Neural cell (in vitro differentiated cells): ENCODE measurements at regions not wholly inside any gene's neighbourhood (a gene's known extent, or its start where the extent isn't known, plus 50 kb on each side); places are given as distances from the start of the nearest gene placed in this dataset.
A peak's percentile ranks its signal among the peaks of the same experiment; 100 is the strongest.

Experiments used
- H2AFZ ChIP-seq: fragments of 200-600, 300-800 bp; sonication (generic), shearing (Covaris generic); 2 replicates; pipeline ENCODE4 v1.6.0; 2014; ENCODE audit warnings: low read depth, mild to moderate bottlenecking, antibody characterized with exemption, low read length, moderate library complexity
- H3F3A ChIP-seq: fragments of 200-600 bp; shearing (Covaris generic); 2 replicates; pipeline ENCODE4 v1.6.1; 2016; ENCODE audit warnings: mild to moderate bottlenecking, moderate library complexity, mixed read lengths, antibody characterized with exemption, low read length; ENCODE audit not compliant: insufficient read depth, poor library complexity, severe bottlenecking
- H3K27ac ChIP-seq: fragments of 200-600, 300-800 bp; sonication (generic), shearing (Covaris generic); 2 replicates; pipeline ENCODE4 v1.5.1; 2014; ENCODE audit warnings: mild to moderate bottlenecking, low read length, moderate library complexity
- H3K27me3 ChIP-seq: fragments of 300-800, 200-600 bp; sonication (generic), shearing (Covaris generic); 2 replicates; pipeline ENCODE4 v1.6.0; 2014; ENCODE audit warnings: mild to moderate bottlenecking, low read depth, low read length, moderate library complexity; ENCODE audit not compliant: insufficient read depth
- H3K36me3 ChIP-seq: fragments of 300-800, 200-600 bp; sonication (generic), shearing (Covaris generic); 2 replicates; pipeline ENCODE4 v1.5.1; 2014; ENCODE audit warnings: mild to moderate bottlenecking, antibody characterized with exemption, low read length, moderate library complexity; ENCODE audit not compliant: insufficient read depth
- H3K4me2 ChIP-seq: fragments of 300-800, 200-600 bp; sonication (generic), shearing (Covaris generic); 2 replicates; pipeline ENCODE4 v1.6.0; 2014; ENCODE audit warnings: mild to moderate bottlenecking, low read length
- H3K4me3 ChIP-seq: fragments of 300-800, 200-600 bp; sonication (generic), shearing (Covaris generic); 2 replicates; pipeline ENCODE4 v1.5.1; 2014; ENCODE audit warnings: mild to moderate bottlenecking, low read length, moderate library complexity
- H3K79me2 ChIP-seq: fragments of 200-600 bp; shearing (Covaris generic); replicated peaks from 2 replicates; pipeline ENCODE4 v1.6.0; 2014; ENCODE audit warnings: mild to moderate bottlenecking, low read length, moderate library complexity; ENCODE audit not compliant: insufficient read depth
- H3K9ac ChIP-seq: fragments of 300-800, 200-600 bp; sonication (generic), shearing (Covaris generic); 2 replicates; pipeline ENCODE4 v1.6.1; 2016; ENCODE audit warnings: mild to moderate bottlenecking, low read length, mixed read lengths
- H3K9me2 ChIP-seq: fragments of 200-600 bp; shearing (Covaris generic); 2 replicates; pipeline ENCODE4 v1.6.1; 2016; ENCODE audit warnings: mild to moderate bottlenecking, low read length, mixed read lengths; ENCODE audit not compliant: insufficient read depth
- H3K9me3 ChIP-seq: fragments of 200-600, 300-800 bp; sonication (generic), shearing (Covaris generic); 2 replicates; pipeline ENCODE4 v1.6.1; 2016; ENCODE audit warnings: mild to moderate bottlenecking, mixed run types, low read length, moderate library complexity, mixed read lengths
- H4K20me1 ChIP-seq: fragments of 200-600 bp; shearing (Covaris generic); 2 replicates; pipeline ENCODE4 v1.6.1; 2016; ENCODE audit warnings: mild to moderate bottlenecking, mixed run types; ENCODE audit not compliant: insufficient read depth
- EP300 ChIP-seq: fragments of 450-650 bp; conservative IDR thresholded peaks from 2 replicates; pipeline ENCODE4 v1.6.1; 2014; ENCODE audit warnings: antibody characterized with exemption, mild to moderate bottlenecking, moderate library complexity; ENCODE audit not compliant: poor library complexity, severe bottlenecking
- EZH2 ChIP-seq: fragments of 200-600, 300-800 bp; shearing (Covaris generic), sonication (generic); IDR thresholded peaks from 2 replicates; pipeline ENCODE4 v1.6.1; 2014; ENCODE audit warnings: antibody characterized with exemption, low read length, borderline replicate concordance, mild to moderate bottlenecking; ENCODE audit not compliant: insufficient read depth, poor library complexity, severe bottlenecking
- MXI1 ChIP-seq: fragments of 450-650 bp; conservative IDR thresholded peaks from 2 replicates; pipeline ENCODE4 v1.6.1; 2014; ENCODE audit warnings: antibody characterized with exemption, mild to moderate bottlenecking; ENCODE audit not compliant: poor library complexity, severe bottlenecking
- POLR2AphosphoS5 ChIP-seq: IDR thresholded peaks from 2 replicates; pipeline ENCODE4 v1.6.1; 2012
- RAD21 ChIP-seq: fragments of 450-650 bp; conservative IDR thresholded peaks from 2 replicates; pipeline ENCODE4 v1.6.1; 2014; ENCODE audit warnings: antibody characterized with exemption, mild to moderate bottlenecking, moderate library complexity
- REST ChIP-seq: IDR thresholded peaks from 2 replicates; pipeline ENCODE4 v1.6.1; 2012; ENCODE audit warnings: borderline replicate concordance
- SMC3 ChIP-seq: fragments of 450-650 bp; conservative IDR thresholded peaks from 2 replicates; pipeline ENCODE4 v1.6.1; 2014; ENCODE audit warnings: antibody characterized with exemption, mild to moderate bottlenecking, moderate library complexity; ENCODE audit not compliant: poor library complexity
- TAF1 ChIP-seq: IDR thresholded peaks from 2 replicates; pipeline ENCODE4 v1.6.1; 2012; ENCODE audit warnings: low read depth
- TF ChIP-seq, protein P1 (sequence below): fragments of 450-650 bp; IDR thresholded peaks from 2 replicates; pipeline ENCODE4 v1.5.1; 2014; ENCODE audit warnings: antibody characterized with exemption, mild to moderate bottlenecking, moderate library complexity; ENCODE audit not compliant: poor library complexity, severe bottlenecking

DNA sequence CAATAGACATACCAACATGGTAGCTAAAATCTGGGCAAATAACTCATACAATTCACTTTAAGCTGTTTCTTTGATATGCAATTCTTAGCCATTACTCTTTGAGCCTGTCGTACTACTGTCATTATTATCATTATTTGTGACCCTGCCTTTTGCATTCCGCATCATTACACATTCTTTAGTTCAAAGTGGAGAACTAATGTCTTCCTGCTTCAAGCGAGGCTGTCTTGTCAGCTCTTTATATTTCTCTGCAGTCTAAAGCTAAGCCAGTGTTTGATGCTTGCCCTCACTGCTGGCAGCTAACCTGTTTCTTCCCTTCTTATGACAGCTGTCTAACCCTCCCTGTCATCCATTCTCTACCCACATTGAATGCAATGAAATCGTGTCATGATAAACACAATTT is 186.8 kb downstream of the FAT4 start:
- peak; percentile 44 for TF ChIP-seq RAD21
- no peak for TF ChIP-seq MXI1
- TF ChIP-seq EZH2, result no peak
- TF ChIP-seq EP300, result peak; percentile 100
- TF ChIP-seq SMC3, result peak; percentile 28
- peak; percentile 93 for TF ChIP-seq POLR2AphosphoS5
- H3K4me2 ChIP-seq, result peak overlapping the region; percentile 59
- no peak overlapping the region for H2AFZ ChIP-seq
- H3K27ac ChIP-seq, result peak overlapping the region; percentile 83
- H3K9me3 ChIP-seq, result no peaks in the 10 kb centered on the region
- no peaks in the 10 kb centered on the region for H3F3A ChIP-seq
- no peaks in the 10 kb centered on the region for H3K36me3 ChIP-seq
- H3K27me3 ChIP-seq, result no peaks in the 10 kb centered on the region
- H3K4me3 ChIP-seq, result peak overlapping the region; percentile 38
- peak overlapping the region; percentile 25 for H3K9ac ChIP-seq
- no peaks in the 10 kb centered on the region for H3K79me2 ChIP-seq
- H3K9me2 ChIP-seq, result no peaks in the 10 kb centered on the region
- H4K20me1 ChIP-seq, result no peaks in the 10 kb centered on the region

- no peaks in the 10 kb centered on the region for H3K79me2 ChIP-seq
- H3F3A ChIP-seq, result no peaks in the 10 kb centered on the region
- no peaks in the 10 kb centered on the region for H4K20me1 ChIP-seq
- no peaks in the 10 kb centered on the region for H3K36me3 ChIP-seq
- H3K9me2 ChIP-seq, result no peaks in the 10 kb centered on the region
- H3K9ac ChIP-seq, result no peak overlapping the region
- no peak overlapping the region for H3K4me2 ChIP-seq
- TF ChIP-seq EZH2 (no peak), SMC3 (no peak), TAF1 (no peak), RAD21 (no peak), REST (no peak), EP300 (no peak)
- H2AFZ ChIP-seq, result no peak overlapping the region
- no peak overlapping the region for H3K27ac ChIP-seq
- H3K9me3 ChIP-seq, result no peaks in the 10 kb centered on the region
- H3K27me3 ChIP-seq, result no peaks in the 10 kb centered on the region
- no peak overlapping the region for H3K4me3 ChIP-seq
Measured at GRCh38 chr4:125505621-125506020, 190.9 kb downstream of the FAT4 start.

DNA sequence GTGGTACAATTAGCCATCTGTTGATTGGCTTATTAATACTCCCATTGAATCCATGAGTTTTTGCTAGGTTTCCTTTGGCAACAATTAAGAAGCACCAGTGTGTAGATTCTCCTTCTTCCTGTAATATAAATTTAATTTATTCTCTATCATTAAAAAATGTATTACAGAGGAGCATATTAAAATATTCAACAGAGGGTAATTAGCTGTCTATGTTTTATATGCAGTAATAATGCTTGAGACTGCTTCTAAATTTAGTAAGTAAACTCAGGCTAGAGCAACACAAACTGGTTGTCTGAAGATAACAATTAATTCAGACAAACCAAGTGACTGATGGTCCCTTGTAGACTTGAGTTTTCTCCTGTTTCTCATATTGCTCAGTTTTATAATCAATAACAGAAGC is 192.4 kb downstream of the FAT4 start:
- no peak overlapping the region for H3K9ac ChIP-seq
- no peaks in the 10 kb centered on the region for H3F3A ChIP-seq
- H3K36me3 ChIP-seq, result no peaks in the 10 kb centered on the region
- H4K20me1 ChIP-seq, result no peaks in the 10 kb centered on the region
- H3K4me3 ChIP-seq, result no peak overlapping the region
- H3K27ac ChIP-seq, result no peak overlapping the region
- H3K9me2 ChIP-seq, result no peaks in the 10 kb centered on the region
- no peaks in the 10 kb centered on the region for H3K27me3 ChIP-seq
- H2AFZ ChIP-seq, result no peak overlapping the region
- TF ChIP-seq EZH2 (no peak), SMC3 (no peak), MXI1 (no peak), RAD21 (no peak), TAF1 (no peak), EP300 (no peak), POLR2AphosphoS5 (no peak), REST (no peak)
- TF ChIP-seq, protein P1, sequence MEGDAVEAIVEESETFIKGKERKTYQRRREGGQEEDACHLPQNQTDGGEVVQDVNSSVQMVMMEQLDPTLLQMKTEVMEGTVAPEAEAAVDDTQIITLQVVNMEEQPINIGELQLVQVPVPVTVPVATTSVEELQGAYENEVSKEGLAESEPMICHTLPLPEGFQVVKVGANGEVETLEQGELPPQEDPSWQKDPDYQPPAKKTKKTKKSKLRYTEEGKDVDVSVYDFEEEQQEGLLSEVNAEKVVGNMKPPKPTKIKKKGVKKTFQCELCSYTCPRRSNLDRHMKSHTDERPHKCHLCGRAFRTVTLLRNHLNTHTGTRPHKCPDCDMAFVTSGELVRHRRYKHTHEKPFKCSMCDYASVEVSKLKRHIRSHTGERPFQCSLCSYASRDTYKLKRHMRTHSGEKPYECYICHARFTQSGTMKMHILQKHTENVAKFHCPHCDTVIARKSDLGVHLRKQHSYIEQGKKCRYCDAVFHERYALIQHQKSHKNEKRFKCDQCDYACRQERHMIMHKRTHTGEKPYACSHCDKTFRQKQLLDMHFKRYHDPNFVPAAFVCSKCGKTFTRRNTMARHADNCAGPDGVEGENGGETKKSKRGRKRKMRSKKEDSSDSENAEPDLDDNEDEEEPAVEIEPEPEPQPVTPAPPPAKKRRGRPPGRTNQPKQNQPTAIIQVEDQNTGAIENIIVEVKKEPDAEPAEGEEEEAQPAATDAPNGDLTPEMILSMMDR, result no peak
- no peaks in the 10 kb centered on the region for H3K79me2 ChIP-seq
- no peaks in the 10 kb centered on the region for H3K9me3 ChIP-seq
- H3K4me2 ChIP-seq, result no peak overlapping the region
